ENCODE measurements at regions not wholly inside any gene's neighbourhood (a gene's known extent, or its start where the extent isn't known, plus 50 kb on each side); places are given as distances from the start of the nearest gene placed in this dataset.

GRCh38 chr15:96089405-96090058, 241.0 kb upstream of the NR2F2 start:
- Mint-ChIP-seq H3K4me1 (no peaks in the 10 kb centered on the region), H3K36me3 (no peaks in the 10 kb centered on the region), H3K27ac (no peak overlapping the region), H3K9me3 (no peaks in the 10 kb centered on the region), H3K27me3 (peaks cover 20% of the 10 kb centered on the region), H3K4me3 (no peak overlapping the region)
- POLR2A ChIA-PET, result no interaction called here
- DNase-seq (no peak), ATAC-seq (ENCODE audit: low read depth) (no peak)

GRCh38 chr15:96092186-96092585, 238.3 kb upstream of the NR2F2 start:
- Mint-ChIP-seq H3K4me1 (no peaks in the 10 kb centered on the region), H3K36me3 (no peaks in the 10 kb centered on the region), H3K27me3 (peaks cover 11% of the 10 kb centered on the region), H3K27ac (no peak overlapping the region), H3K4me3 (no peak overlapping the region), H3K9me3 (no peaks in the 10 kb centered on the region)
- POLR2A ChIA-PET, result no interaction called here
- no peak for DNase-seq
- no peak for ATAC-seq (ENCODE audit: low read depth)

- Mint-ChIP-seq H3K27me3 (peaks cover 8% of the 10 kb centered on the region), H3K9me3 (no peaks in the 10 kb centered on the region), H3K4me3 (no peak overlapping the region), H3K36me3 (no peaks in the 10 kb centered on the region), H3K4me1 (no peaks in the 10 kb centered on the region), H3K27ac (no peak overlapping the region)
- DNase-seq (no peak), ATAC-seq (ENCODE audit: low read depth) (no peak)
- POLR2A ChIA-PET, result no interaction called here
These were observed 237.4 kb upstream of the NR2F2 start for GRCh38 chr15:96093063-96093462.

- Mint-ChIP-seq H3K9me3 (peaks cover 2% of the 10 kb centered on the region), H3K4me3 (no peak overlapping the region), H3K27me3 (no peaks in the 10 kb centered on the region), H3K36me3 (no peaks in the 10 kb centered on the region), H3K27ac (no peak overlapping the region), H3K4me1 (no peaks in the 10 kb centered on the region)
- POLR2A ChIA-PET, result no interaction called here
- ATAC-seq (ENCODE audit: low read depth), result no peak
- no peak for DNase-seq
These were observed 232.8 kb upstream of the NR2F2 start for GRCh38 chr15:96097661-96098060.

GRCh38 chr15:96102631-96103030, 227.9 kb upstream of the NR2F2 start:
- Mint-ChIP-seq H3K4me1 (no peaks in the 10 kb centered on the region), H3K9me3 (peaks cover 2% of the 10 kb centered on the region), H3K4me3 (no peak overlapping the region), H3K27me3 (no peaks in the 10 kb centered on the region), H3K36me3 (no peaks in the 10 kb centered on the region), H3K27ac (no peak overlapping the region)
- POLR2A ChIA-PET, result no interaction called here
- no peak for DNase-seq
- no peak for ATAC-seq (ENCODE audit: low read depth)

GRCh38 chr15:96106181-96106580, 224.3 kb upstream of the NR2F2 start:
- ATAC-seq (ENCODE audit: low read depth) (no peak), DNase-seq (no peak)
- Mint-ChIP-seq H3K9me3 (no peaks in the 10 kb centered on the region), H3K4me3 (no peak overlapping the region), H3K4me1 (no peaks in the 10 kb centered on the region), H3K36me3 (no peaks in the 10 kb centered on the region), H3K27ac (no peak overlapping the region), H3K27me3 (no peaks in the 10 kb centered on the region)
- POLR2A ChIA-PET, result no interaction called here

GRCh38 chr15:96106628-96107027, 223.9 kb upstream of the NR2F2 start:
- Mint-ChIP-seq H3K4me1 (no peaks in the 10 kb centered on the region), H3K27ac (no peak overlapping the region), H3K9me3 (no peaks in the 10 kb centered on the region), H3K4me3 (no peak overlapping the region), H3K36me3 (no peaks in the 10 kb centered on the region), H3K27me3 (no peaks in the 10 kb centered on the region)
- DNase-seq (no peak), ATAC-seq (ENCODE audit: low read depth) (no peak)
- POLR2A ChIA-PET, result no interaction called here

- no peaks in the 10 kb centered on the region for H3K4me1 Mint-ChIP-seq
These were observed 222.6 kb upstream of the NR2F2 start for GRCh38 chr15:96107916-96108315.

GRCh38 chr15:96108405-96108804, 222.1 kb upstream of the NR2F2 start:
- no peak for DNase-seq
- Mint-ChIP-seq H3K4me3 (no peak overlapping the region), H3K27me3 (no peaks in the 10 kb centered on the region), H3K4me1 (no peaks in the 10 kb centered on the region), H3K27ac (no peak overlapping the region), H3K36me3 (no peaks in the 10 kb centered on the region), H3K9me3 (no peaks in the 10 kb centered on the region)
- POLR2A ChIA-PET, result no interaction called here
- no peak for ATAC-seq (ENCODE audit: low read depth)

More at GRCh38 chr15:96107916-96108315, 222.6 kb upstream of the NR2F2 start:
- no peaks in the 10 kb centered on the region for H3K36me3 Mint-ChIP-seq
- POLR2A ChIA-PET, result no interaction called here
- ATAC-seq (ENCODE audit: low read depth), result no peak
- no peak overlapping the region for H3K4me3 Mint-ChIP-seq
- no peak for DNase-seq
- no peak overlapping the region for H3K27ac Mint-ChIP-seq
- no peaks in the 10 kb centered on the region for H3K9me3 Mint-ChIP-seq
- H3K27me3 Mint-ChIP-seq, result no peaks in the 10 kb centered on the region

GRCh38 chr15:96109820-96110219, 220.7 kb upstream of the NR2F2 start:
- no peak for DNase-seq
- no peak for ATAC-seq (ENCODE audit: low read depth)
- H3K4me1 Mint-ChIP-seq, result no peaks in the 10 kb centered on the region
- no peaks in the 10 kb centered on the region for H3K27me3 Mint-ChIP-seq
- no peak overlapping the region for H3K27ac Mint-ChIP-seq
- no peaks in the 10 kb centered on the region for H3K36me3 Mint-ChIP-seq
- POLR2A ChIA-PET, result no interaction called here
- no peaks in the 10 kb centered on the region for H3K9me3 Mint-ChIP-seq
- no peak overlapping the region for H3K4me3 Mint-ChIP-seq

- no peak for ATAC-seq (ENCODE audit: low read depth)
- H3K9me3 Mint-ChIP-seq, result no peaks in the 10 kb centered on the region
- no peak overlapping the region for H3K27ac Mint-ChIP-seq
- POLR2A ChIA-PET, result no interaction called here
- DNase-seq, result no peak
- peaks cover 1% of the 10 kb centered on the region for H3K27me3 Mint-ChIP-seq
- no peaks in the 10 kb centered on the region for H3K36me3 Mint-ChIP-seq
- no peak overlapping the region for H3K4me3 Mint-ChIP-seq
- no peaks in the 10 kb centered on the region for H3K4me1 Mint-ChIP-seq
These were observed 218.5 kb upstream of the NR2F2 start for GRCh38 chr15:96112018-96112417.

- Mint-ChIP-seq H3K36me3 (no peaks in the 10 kb centered on the region), H3K27me3 (peaks cover 1% of the 10 kb centered on the region), H3K4me3 (no peak overlapping the region), H3K4me1 (no peaks in the 10 kb centered on the region), H3K27ac (no peak overlapping the region), H3K9me3 (no peaks in the 10 kb centered on the region)
- POLR2A ChIA-PET, result no interaction called here
- DNase-seq (no peak), ATAC-seq (ENCODE audit: low read depth) (no peak)
These were observed 214.9 kb upstream of the NR2F2 start for GRCh38 chr15:96115642-96116041.

- ATAC-seq (ENCODE audit: low read depth), result no peak
- POLR2A ChIA-PET, result no interaction called here
These were observed 213.2 kb upstream of the NR2F2 start for GRCh38 chr15:96117270-96117669.

GRCh38 chr15:96119734-96120133, 210.8 kb upstream of the NR2F2 start:
- H3K9me3 Mint-ChIP-seq, result no peaks in the 10 kb centered on the region
- no peaks in the 10 kb centered on the region for H3K36me3 Mint-ChIP-seq
- POLR2A ChIA-PET, result interaction anchor here (0.7 kb wide), 1 partner anchor 460 kb away, joined by 6 read pairs; no protein-coding TSS in a partner anchor
- no peak overlapping the region for H3K27ac Mint-ChIP-seq
- ATAC-seq (ENCODE audit: low read depth) (no peak), DNase-seq (no peak)
- peaks cover 3% of the 10 kb centered on the region for H3K27me3 Mint-ChIP-seq
- H3K4me3 Mint-ChIP-seq, result no peak overlapping the region
- H3K4me1 Mint-ChIP-seq, result no peaks in the 10 kb centered on the region

More at GRCh38 chr15:96117270-96117669, 213.2 kb upstream of the NR2F2 start:
- no peak overlapping the region for H3K27ac Mint-ChIP-seq
- no peaks in the 10 kb centered on the region for H3K36me3 Mint-ChIP-seq
- no peak for DNase-seq
- H3K4me3 Mint-ChIP-seq, result no peak overlapping the region
- H3K27me3 Mint-ChIP-seq, result peaks cover 3% of the 10 kb centered on the region
- H3K9me3 Mint-ChIP-seq, result no peaks in the 10 kb centered on the region
- no peaks in the 10 kb centered on the region for H3K4me1 Mint-ChIP-seq
